ENCODE measurements at regions not wholly inside any gene's neighbourhood (a gene's known extent, or its start where the extent isn't known, plus 50 kb on each side); places are given as distances from the start of the nearest gene placed in this dataset.

GRCh38 chr17:69912805-69913204, 162.2 kb upstream of the KCNJ16 start:
- Histone ChIP-seq H3K9me3 (no peaks in the 10 kb centered on the region), H3K27ac (peak overlapping the region; percentile 59 to 73), H3K4me1 (ENCODE audit: control insufficient read depth in 1 of 2, low read depth in 2 of 2) (peaks cover 4 to 20% of the 10 kb centered on the region in 2 donors), H3K36me3 (no peaks in the 10 kb centered on the region), H3K4me3 (peak overlapping the region; percentile 48), H3K27me3 (replicated peaks; ENCODE audit: insufficient read depth) (no peaks in the 10 kb centered on the region)
- ATAC-seq (ENCODE audit: insufficient number of reproducible peaks, low FRiP score, low read depth): no peak
- DNase-seq (ENCODE audit: low spot score): no peak
- TF ChIP-seq CTCF (IDR thresholded peaks at IDR 0.05): no peak

- peak overlapping the region; percentile 59 to 73 for H3K27ac ChIP-seq
- no peaks in the 10 kb centered on the region for H3K27me3 ChIP-seq (replicated peaks; ENCODE audit: insufficient read depth)
- no peaks in the 10 kb centered on the region for H3K9me3 ChIP-seq
- ATAC-seq (ENCODE audit: insufficient number of reproducible peaks, low FRiP score, low read depth) (no peak), DNase-seq (ENCODE audit: low spot score) (no peak)
- H3K4me1 ChIP-seq (ENCODE audit: control insufficient read depth in 1 of 2, low read depth in 2 of 2): peaks cover 0 to 16% of the 10 kb centered on the region in 2 donors
- no peaks in the 10 kb centered on the region for H3K36me3 ChIP-seq
- H3K4me3 ChIP-seq: peak overlapping the region; percentile 48
- peak; percentile 41 for TF ChIP-seq CTCF (IDR thresholded peaks at IDR 0.05)
These were observed 161.8 kb upstream of the KCNJ16 start for GRCh38 chr17:69913216-69913615.

GRCh38 chr17:69913616-69914015, 161.4 kb upstream of the KCNJ16 start:
- peak overlapping the region; percentile 48 for H3K4me3 ChIP-seq
- ATAC-seq (ENCODE audit: insufficient number of reproducible peaks, low FRiP score, low read depth) (no peak), DNase-seq (ENCODE audit: low spot score) (no peak)
- H3K9me3 ChIP-seq: no peaks in the 10 kb centered on the region
- no peaks in the 10 kb centered on the region for H3K27me3 ChIP-seq (replicated peaks; ENCODE audit: insufficient read depth)
- TF ChIP-seq CTCF (IDR thresholded peaks at IDR 0.05): no peak
- no peaks in the 10 kb centered on the region for H3K36me3 ChIP-seq
- H3K27ac ChIP-seq: peak overlapping the region; percentile 59 to 73
- peaks cover 0 to 12% of the 10 kb centered on the region in 2 donors for H3K4me1 ChIP-seq (ENCODE audit: control insufficient read depth in 1 of 2, low read depth in 2 of 2)

GRCh38 chr17:69914520-69914919, 160.5 kb upstream of the KCNJ16 start:
- H3K27me3 ChIP-seq (replicated peaks; ENCODE audit: insufficient read depth): no peaks in the 10 kb centered on the region
- no peaks in the 10 kb centered on the region for H3K36me3 ChIP-seq
- H3K4me3 ChIP-seq: no peak overlapping the region
- ATAC-seq (ENCODE audit: insufficient number of reproducible peaks, low FRiP score, low read depth) (no peak), DNase-seq (ENCODE audit: low spot score) (no peak)
- no peak for TF ChIP-seq CTCF (IDR thresholded peaks at IDR 0.05)
- peaks cover 0 to 10% of the 10 kb centered on the region in 2 donors for H3K4me1 ChIP-seq (ENCODE audit: control insufficient read depth in 1 of 2, low read depth in 2 of 2)
- H3K27ac ChIP-seq: no peak overlapping the region
- no peaks in the 10 kb centered on the region for H3K9me3 ChIP-seq

- Histone ChIP-seq H3K4me1 (ENCODE audit: control insufficient read depth in 1 of 2, low read depth in 2 of 2) (peaks cover 0 to 10% of the 10 kb centered on the region in 2 donors), H3K36me3 (no peaks in the 10 kb centered on the region), H3K4me3 (no peak overlapping the region), H3K9me3 (peaks cover 3% of the 10 kb centered on the region), H3K27ac (no peak overlapping the region), H3K27me3 (replicated peaks; ENCODE audit: insufficient read depth) (no peaks in the 10 kb centered on the region)
- ATAC-seq (ENCODE audit: insufficient number of reproducible peaks, low FRiP score, low read depth) (no peak), DNase-seq (ENCODE audit: low spot score) (no peak)
- no peak for TF ChIP-seq CTCF (IDR thresholded peaks at IDR 0.05)
These were observed 158.3 kb upstream of the KCNJ16 start for GRCh38 chr17:69916761-69917160.

All from thoracic aorta (tissue), 2 donors.